T-helper 1 cell treated with Interleukin-12 subunit alpha and Interleukin-12 subunit beta and Interleukin-4 antibody, amounts not matched to agents 30 ng/mL and 1 ng/mL, for 36 hours (primary cell): ENCODE measurements at regions not wholly inside any gene's neighbourhood (a gene's known extent, or its start where the extent isn't known, plus 50 kb on each side); places are given as distances from the start of the nearest gene placed in this dataset.

Experiments
- intact Hi-C: fragments of 100-400 bp; cut with micrococcal nuclease; formaldehyde crosslinking; loops from one replicate; pipeline ENCODE4 v1.15.1; 2024

GRCh38 chr10:130587718-130588117, 451.5 kb downstream of the GLRX3 start:
- intact Hi-C loops: no loop called here

- intact Hi-C loops: no loop called here
Observed at GRCh38 chr10:130606001-130606405, 469.8 kb downstream of the GLRX3 start.

- intact Hi-C loops: no loop called here
Observed at GRCh38 chr10:130607366-130607765, 471.2 kb downstream of the GLRX3 start.

GRCh38 chr10:130611239-130611638, 475.0 kb downstream of the GLRX3 start:
- intact Hi-C loops: no loop called here

GRCh38 chr10:130615457-130615856, 479.3 kb downstream of the GLRX3 start:
- intact Hi-C loops: no loop called here

GRCh38 chr10:130617985-130618384, 481.8 kb downstream of the GLRX3 start:
- intact Hi-C loops: no loop called here

- intact Hi-C loops: no loop called here
Observed at GRCh38 chr10:130618647-130619046, 482.5 kb downstream of the GLRX3 start.

GRCh38 chr10:130621231-130621775, 485.1 kb downstream of the GLRX3 start:
- intact Hi-C loops: no loop called here

- intact Hi-C loops: no loop called here
Observed at GRCh38 chr10:130623680-130624267, 487.6 kb downstream of the GLRX3 start.

- intact Hi-C loops: no loop called here
Observed at GRCh38 chr10:130627346-130628045, 491.3 kb downstream of the GLRX3 start.

- intact Hi-C loops: no loop called here
Observed at GRCh38 chr10:130630135-130630534, 493.9 kb downstream of the GLRX3 start.

GRCh38 chr10:130631142-130632096, 495.2 kb downstream of the GLRX3 start:
- intact Hi-C loops: no loop called here

- intact Hi-C loops: no loop called here
Observed at GRCh38 chr10:130634816-130635215, 498.6 kb downstream of the GLRX3 start.

- intact Hi-C loops: no loop called here
Observed at GRCh38 chr10:130635528-130635927, 499.3 kb downstream of the GLRX3 start.

- intact Hi-C loops: no loop called here
Observed at GRCh38 chr10:130636313-130636930, 500.2 kb downstream of the GLRX3 start.

- intact Hi-C loops: no loop called here
Observed at GRCh38 chr10:130637089-130637676, 501.0 kb downstream of the GLRX3 start.

GRCh38 chr10:130638991-130639390, 502.8 kb downstream of the GLRX3 start:
- intact Hi-C loops: no loop called here

GRCh38 chr10:130642926-130643325, 506.7 kb downstream of the GLRX3 start:
- intact Hi-C loops: no loop called here

- intact Hi-C loops: no loop called here
Observed at GRCh38 chr10:130647341-130647740, 511.1 kb downstream of the GLRX3 start.

GRCh38 chr10:130648807-130649206, 512.6 kb downstream of the GLRX3 start:
- intact Hi-C loops: no loop called here

- intact Hi-C loops: no loop called here
Observed at GRCh38 chr10:130652544-130652943, 516.4 kb downstream of the GLRX3 start.
